NB4 (cell line): ENCODE measurements at regions not wholly inside any gene's neighbourhood (a gene's known extent, or its start where the extent isn't known, plus 50 kb on each side); places are given as distances from the start of the nearest gene placed in this dataset.

Experiments
- MAX ChIP-seq: IDR thresholded peaks from 2 replicates; pipeline ENCODE4 v1.6.1; 2011; ENCODE audit warnings: low read depth, low read length
- POLR2A ChIP-seq: IDR thresholded peaks from 2 replicates; pipeline ENCODE4 v1.6.1; 2011; ENCODE audit warnings: mild to moderate bottlenecking; ENCODE audit not compliant: insufficient read length; ENCODE audit errors: extremely low read depth
- TF ChIP-seq, protein P1 (sequence below): IDR thresholded peaks from one replicate; pipeline ENCODE4 v1.5.1; 2012; ENCODE audit warnings: low read depth, low read length

- TF ChIP-seq, protein P1, sequence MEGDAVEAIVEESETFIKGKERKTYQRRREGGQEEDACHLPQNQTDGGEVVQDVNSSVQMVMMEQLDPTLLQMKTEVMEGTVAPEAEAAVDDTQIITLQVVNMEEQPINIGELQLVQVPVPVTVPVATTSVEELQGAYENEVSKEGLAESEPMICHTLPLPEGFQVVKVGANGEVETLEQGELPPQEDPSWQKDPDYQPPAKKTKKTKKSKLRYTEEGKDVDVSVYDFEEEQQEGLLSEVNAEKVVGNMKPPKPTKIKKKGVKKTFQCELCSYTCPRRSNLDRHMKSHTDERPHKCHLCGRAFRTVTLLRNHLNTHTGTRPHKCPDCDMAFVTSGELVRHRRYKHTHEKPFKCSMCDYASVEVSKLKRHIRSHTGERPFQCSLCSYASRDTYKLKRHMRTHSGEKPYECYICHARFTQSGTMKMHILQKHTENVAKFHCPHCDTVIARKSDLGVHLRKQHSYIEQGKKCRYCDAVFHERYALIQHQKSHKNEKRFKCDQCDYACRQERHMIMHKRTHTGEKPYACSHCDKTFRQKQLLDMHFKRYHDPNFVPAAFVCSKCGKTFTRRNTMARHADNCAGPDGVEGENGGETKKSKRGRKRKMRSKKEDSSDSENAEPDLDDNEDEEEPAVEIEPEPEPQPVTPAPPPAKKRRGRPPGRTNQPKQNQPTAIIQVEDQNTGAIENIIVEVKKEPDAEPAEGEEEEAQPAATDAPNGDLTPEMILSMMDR = no peak
- TF ChIP-seq MAX (no peak), POLR2A (no peak)
Observed at GRCh38 chr13:109346060-109346459, 440.3 kb downstream of the IRS2 start.
